Epithelial cell of esophagus (primary cell): ENCODE measurements at regions not wholly inside any gene's neighbourhood (a gene's known extent, or its start where the extent isn't known, plus 50 kb on each side); places are given as distances from the start of the nearest gene placed in this dataset.

ENCODE experiments used
- DNase-seq: peaks from one replicate; pipeline ENCODE4 v3.0.0; 2010; ENCODE audit warnings: low read depth
- H3K4me3 ChIP-seq: 2 replicates; pipeline ENCODE4 v1.5.1; 2011; ENCODE audit warnings: mild to moderate bottlenecking, low read length, control low read depth
- CTCF ChIP-seq: IDR thresholded peaks from 2 replicates; pipeline ENCODE4 v1.5.1; 2011; ENCODE audit warnings: low read depth, mild to moderate bottlenecking, low read length, control low read depth, inconsistent platforms; ENCODE audit not compliant: insufficient read depth; ENCODE audit errors: missing control alignments

DNA sequence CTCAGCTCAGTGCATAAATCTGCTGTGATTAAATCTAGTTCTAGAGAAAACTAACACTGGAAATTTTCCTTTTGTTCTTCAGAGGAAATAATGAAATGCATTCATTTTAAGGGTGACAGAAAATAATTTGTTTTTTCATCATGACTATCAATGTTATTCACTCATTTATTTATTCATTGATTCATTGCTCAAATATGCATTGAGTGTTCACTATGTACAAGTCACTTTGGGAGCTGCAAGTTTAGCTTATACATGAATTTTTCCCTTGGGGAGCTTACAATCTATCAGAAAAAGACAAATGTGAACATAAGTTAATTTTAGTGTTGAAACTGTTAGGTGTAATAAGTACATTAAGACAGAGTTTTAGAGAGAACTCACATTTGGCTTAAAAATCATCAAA lies 897.8 kb downstream of the CENPC start:
- H3K4me3 ChIP-seq: no peak overlapping the region
- TF ChIP-seq CTCF: no peak
- peak; percentile 8 for DNase-seq

- no peak for TF ChIP-seq CTCF
- H3K4me3 ChIP-seq: no peak overlapping the region
- no peak for DNase-seq
These were observed 904.9 kb downstream of the CENPC start for GRCh38 chr4:66640233-66640990.

DNA sequence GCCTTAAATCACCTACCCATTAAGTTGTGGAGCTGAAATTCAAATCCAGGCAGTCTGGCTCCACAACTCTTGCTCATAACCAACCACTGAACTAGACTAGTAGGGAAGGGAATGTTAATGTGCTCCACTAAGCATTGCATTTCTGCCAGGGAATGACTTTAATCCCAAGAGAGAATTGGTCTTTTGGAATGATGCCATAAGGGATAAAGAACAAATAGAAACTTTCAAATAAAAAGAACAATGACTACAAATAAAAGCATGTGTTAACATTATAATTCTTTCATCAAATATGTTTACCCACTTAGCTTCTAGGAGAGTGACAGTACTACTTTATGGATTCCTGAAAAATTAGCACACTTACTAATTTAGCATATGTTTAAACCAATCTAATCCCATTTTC lies 905.9 kb downstream of the CENPC start:
- TF ChIP-seq CTCF: no peak
- peak; percentile 7 for DNase-seq
- no peak overlapping the region for H3K4me3 ChIP-seq

GRCh38 chr4:66636349-66636748 lies 909.0 kb downstream of the CENPC start:
- DNase-seq: no peak
- no peak for TF ChIP-seq CTCF
- H3K4me3 ChIP-seq: no peak overlapping the region

GRCh38 chr4:66633477-66633876 lies 911.8 kb downstream of the CENPC start:
- no peak overlapping the region for H3K4me3 ChIP-seq
- no peak for TF ChIP-seq CTCF
- DNase-seq: peak; percentile 3

DNA sequence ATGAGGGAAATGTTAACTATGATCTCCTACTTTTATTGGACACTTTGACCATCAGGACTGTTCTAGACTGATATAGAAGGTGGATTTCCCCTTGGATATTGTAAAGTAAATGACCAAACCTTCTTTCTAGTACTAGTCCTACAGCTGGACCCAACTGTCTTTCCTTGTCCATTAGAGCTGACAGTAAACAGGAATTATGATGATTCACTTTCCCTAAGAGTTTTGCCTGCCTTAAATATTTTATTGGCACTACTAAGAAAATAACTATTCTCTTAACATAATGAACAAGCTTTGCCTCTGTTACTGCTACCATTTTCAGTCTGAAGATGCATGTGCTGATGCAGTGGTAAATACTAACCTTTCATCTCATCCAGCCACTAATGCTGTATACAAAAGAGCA lies 915.4 kb downstream of the CENPC start:
- no peak for DNase-seq
- TF ChIP-seq CTCF: no peak
- H3K4me3 ChIP-seq: no peak overlapping the region

GRCh38 chr4:66628146-66628545 lies 917.2 kb downstream of the CENPC start:
- TF ChIP-seq CTCF: no peak
- no peak overlapping the region for H3K4me3 ChIP-seq
- no peak for DNase-seq
